RWPE1 (cell line): ENCODE measurements at regions not wholly inside any gene's neighbourhood (a gene's known extent, or its start where the extent isn't known, plus 50 kb on each side); places are given as distances from the start of the nearest gene placed in this dataset.
"Not testable (repeated sequence)": the region's sequence is repeated elsewhere in the genome, so short reads cannot be mapped to it uniquely, and the experiment has no call there.

Source experiments
- CTCF ChIA-PET: fragments of 350-600 bp; sonication (Branson Sonifier 250); formaldehyde crosslinking; extraction: SDS; loops from one replicate; lab custom pipeline; 2021; lab: Yijun Ruan, JAX
- POLR2A ChIA-PET: fragments of 400-600 bp; formaldehyde crosslinking; extraction: SDS; loops from one replicate; lab custom pipeline; 2020; ENCODE audit warnings: antibody characterized with exemption; ENCODE audit not compliant: low non-redundant PET; lab: Yijun Ruan, JAX
- DNase-seq: peaks from one replicate; pipeline ENCODE4 v3.0.0; 2012; ENCODE audit warnings: low spot score
- H3K27ac ChIP-seq: fragments of 450-650 bp; 2 replicates; pipeline ENCODE4 v1.5.1; 2017
- TF ChIP-seq, protein P1 (sequence below): fragments of 450-650 bp; conservative IDR thresholded peaks from 2 replicates; pipeline ENCODE4 v1.5.1; 2017; ENCODE audit warnings: low read depth, mild to moderate bottlenecking

GRCh38 chr4:34485252-34485651 lies 1759.1 kb downstream of the ARAP2 start:
- TF ChIP-seq, protein P1, sequence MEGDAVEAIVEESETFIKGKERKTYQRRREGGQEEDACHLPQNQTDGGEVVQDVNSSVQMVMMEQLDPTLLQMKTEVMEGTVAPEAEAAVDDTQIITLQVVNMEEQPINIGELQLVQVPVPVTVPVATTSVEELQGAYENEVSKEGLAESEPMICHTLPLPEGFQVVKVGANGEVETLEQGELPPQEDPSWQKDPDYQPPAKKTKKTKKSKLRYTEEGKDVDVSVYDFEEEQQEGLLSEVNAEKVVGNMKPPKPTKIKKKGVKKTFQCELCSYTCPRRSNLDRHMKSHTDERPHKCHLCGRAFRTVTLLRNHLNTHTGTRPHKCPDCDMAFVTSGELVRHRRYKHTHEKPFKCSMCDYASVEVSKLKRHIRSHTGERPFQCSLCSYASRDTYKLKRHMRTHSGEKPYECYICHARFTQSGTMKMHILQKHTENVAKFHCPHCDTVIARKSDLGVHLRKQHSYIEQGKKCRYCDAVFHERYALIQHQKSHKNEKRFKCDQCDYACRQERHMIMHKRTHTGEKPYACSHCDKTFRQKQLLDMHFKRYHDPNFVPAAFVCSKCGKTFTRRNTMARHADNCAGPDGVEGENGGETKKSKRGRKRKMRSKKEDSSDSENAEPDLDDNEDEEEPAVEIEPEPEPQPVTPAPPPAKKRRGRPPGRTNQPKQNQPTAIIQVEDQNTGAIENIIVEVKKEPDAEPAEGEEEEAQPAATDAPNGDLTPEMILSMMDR, result no peak
- ChIA-PET CTCF (no interaction called here), POLR2A (no interaction called here)
- H3K27ac ChIP-seq, result no peak overlapping the region
- DNase-seq, result no peak

DNA sequence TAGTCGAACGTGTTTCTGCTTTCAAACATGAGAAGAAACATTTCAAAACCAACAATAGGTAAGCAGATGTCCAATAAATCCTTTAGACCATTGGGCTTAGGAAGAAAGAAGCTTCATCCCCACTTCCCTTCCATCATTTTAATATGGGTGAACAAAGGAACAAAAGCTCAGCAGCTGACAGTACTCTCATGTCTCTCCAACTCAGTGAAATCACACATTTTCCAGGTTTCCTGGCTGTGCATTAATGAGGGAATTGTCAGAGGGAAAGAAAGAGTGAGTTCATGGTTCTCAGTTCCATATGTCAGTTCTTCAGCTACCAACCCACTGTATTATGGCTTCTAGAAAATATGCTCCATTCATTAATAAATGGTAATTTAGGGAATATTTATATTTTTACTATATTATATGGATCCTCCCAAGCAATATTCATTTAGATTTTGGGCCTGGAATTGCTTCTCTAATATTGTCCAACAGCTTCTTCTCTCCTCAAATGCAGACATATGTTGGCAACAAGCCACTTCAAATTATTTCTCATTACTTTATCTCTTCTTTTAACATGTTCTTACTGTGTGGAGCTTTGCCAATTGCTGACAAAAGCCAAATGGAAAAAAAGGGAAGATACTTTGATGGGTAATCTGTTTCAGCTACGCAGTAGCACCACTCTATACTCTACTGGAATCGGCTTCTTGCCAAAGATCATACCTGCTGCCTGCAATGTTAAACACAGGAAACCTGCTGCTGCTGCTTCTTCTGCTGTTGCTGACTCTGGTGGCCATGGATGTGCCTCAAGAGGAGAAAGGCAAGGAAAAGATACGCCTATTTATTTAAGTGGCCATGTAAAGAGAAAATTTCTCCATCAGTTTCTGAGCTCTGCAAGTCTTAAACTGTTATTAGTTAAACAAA lies 1757.6 kb downstream of the ARAP2 start:
- TF ChIP-seq, protein P1, result no peak
- POLR2A ChIA-PET, result no interaction called here
- CTCF ChIA-PET, result no interaction called here
- no peak overlapping the region for H3K27ac ChIP-seq
- no peak for DNase-seq

- CTCF ChIA-PET, result no interaction called here
- DNase-seq, result no peak
- POLR2A ChIA-PET, result no interaction called here
- no peak overlapping the region for H3K27ac ChIP-seq
- TF ChIP-seq, protein P1, result no peak
These were observed 1751.9 kb downstream of the ARAP2 start for GRCh38 chr4:34492414-34492813.

DNA sequence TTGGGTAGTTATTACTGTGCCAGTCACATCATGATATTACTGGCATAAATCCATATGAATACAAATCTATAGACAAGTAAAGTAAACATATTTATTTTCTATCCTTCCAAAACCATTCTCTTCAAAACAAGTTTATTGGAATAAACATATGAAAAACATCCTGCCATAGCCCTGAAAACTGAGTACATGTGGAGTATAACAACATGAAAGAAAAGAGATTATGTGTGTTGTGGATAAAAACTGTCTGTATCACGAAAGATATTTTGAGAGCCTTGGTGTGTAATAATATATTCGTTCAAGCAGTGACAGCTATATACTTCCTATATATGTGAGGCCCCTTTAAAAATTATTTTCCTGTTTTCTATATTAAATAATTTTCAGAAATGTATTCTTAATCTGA lies 1742.2 kb downstream of the ARAP2 start:
- CTCF ChIA-PET, result no interaction called here
- DNase-seq, result no peak
- POLR2A ChIA-PET, result no interaction called here
- TF ChIP-seq, protein P1, result no peak
- H3K27ac ChIP-seq, result no peak overlapping the region

DNA sequence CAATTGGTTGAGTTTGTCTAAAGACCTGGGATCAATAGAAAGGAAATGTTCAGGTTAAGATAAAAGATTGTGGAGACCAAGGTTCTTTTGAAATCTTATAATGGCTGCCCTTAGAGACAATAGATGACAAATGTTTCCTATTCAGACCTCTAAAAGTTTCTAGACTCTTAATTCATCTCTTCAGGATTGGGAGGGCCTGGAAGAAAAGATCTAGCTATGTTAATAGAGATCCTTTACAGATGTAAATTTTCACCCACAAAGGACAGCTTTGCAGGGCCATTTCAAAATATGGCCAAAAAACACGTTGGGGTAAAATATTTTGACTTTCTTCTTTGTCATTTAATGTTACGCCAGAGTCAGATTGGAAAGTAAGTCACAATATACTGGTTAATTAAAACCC lies 1739.6 kb downstream of the ARAP2 start:
- DNase-seq, CTCF ChIA-PET, H3K27ac ChIP-seq, POLR2A ChIA-PET: not testable (repeated sequence)

DNA sequence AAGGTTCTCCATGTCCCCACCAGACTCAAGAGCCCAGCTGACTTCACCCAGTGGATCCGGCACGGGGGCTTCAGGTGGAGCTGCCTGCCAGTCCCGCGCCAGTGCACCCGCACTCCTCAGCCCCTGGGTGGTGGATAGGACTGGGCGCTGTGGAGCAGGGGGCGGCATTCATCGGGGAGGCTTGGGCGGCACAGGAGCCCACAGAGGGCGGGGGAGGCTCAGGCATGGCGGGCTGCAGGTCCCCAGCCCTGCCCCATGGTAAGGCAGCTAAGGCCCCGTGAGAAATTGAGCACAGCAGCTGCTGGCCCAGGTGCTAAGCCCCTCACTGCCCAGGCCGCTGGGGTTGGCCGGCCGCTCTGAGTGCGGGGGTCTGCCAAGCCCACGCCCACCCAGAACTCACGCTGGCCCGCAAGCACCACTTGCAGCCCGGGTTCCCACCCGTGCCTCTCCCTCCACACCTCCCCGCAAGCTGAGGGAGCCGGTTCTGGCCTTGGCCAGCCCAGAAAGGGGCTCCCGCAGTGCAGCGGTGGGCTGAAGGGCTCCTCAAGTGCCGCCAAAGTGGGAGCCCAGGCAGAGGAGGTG lies 1737.7 kb downstream of the ARAP2 start:
- DNase-seq, H3K27ac ChIP-seq, POLR2A ChIA-PET, CTCF ChIA-PET: not testable (repeated sequence)

- POLR2A ChIA-PET, result no interaction called here
- TF ChIP-seq, protein P1, result no peak
- CTCF ChIA-PET, result interaction anchor here (0.6 kb wide), 1 partner anchor 133 kb away, joined by 4 read pairs; no protein-coding TSS in a partner anchor
- no peak for DNase-seq
- H3K27ac ChIP-seq, result no peak overlapping the region
These were observed 1731.7 kb downstream of the ARAP2 start for GRCh38 chr4:34512616-34513015.
